ENCODE measurements at regions not wholly inside any gene's neighbourhood (a gene's known extent, or its start where the extent isn't known, plus 50 kb on each side); places are given as distances from the start of the nearest gene placed in this dataset.

DNA sequence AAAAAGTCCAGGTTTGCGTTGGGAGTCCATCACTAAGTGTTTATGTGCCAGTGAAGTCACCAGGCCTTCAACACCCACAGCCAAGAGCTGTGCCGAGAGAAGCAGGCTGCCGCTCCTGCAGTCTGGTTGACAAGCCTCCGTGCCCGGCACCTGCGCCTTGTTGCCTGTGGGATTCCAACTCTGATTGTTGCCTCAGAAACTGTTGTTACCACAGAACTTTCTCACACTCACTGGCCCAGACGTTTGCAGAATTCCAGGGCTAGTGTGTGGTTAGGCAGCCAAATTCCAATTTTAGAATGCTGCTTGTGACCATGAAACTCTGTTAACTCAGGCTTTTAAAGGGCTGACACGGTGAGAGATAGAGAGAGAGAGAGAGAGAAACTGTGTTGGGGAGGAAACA is 119.5 kb upstream of the LIMCH1 start:
- intact Hi-C loops (cut with DNase I) = loop anchor here (5.0 kb wide), 1 partner anchor 36 kb away; no protein-coding TSS in a partner anchor
- DNase-seq = peak; percentile 31 to 94 (median 66)

DNA sequence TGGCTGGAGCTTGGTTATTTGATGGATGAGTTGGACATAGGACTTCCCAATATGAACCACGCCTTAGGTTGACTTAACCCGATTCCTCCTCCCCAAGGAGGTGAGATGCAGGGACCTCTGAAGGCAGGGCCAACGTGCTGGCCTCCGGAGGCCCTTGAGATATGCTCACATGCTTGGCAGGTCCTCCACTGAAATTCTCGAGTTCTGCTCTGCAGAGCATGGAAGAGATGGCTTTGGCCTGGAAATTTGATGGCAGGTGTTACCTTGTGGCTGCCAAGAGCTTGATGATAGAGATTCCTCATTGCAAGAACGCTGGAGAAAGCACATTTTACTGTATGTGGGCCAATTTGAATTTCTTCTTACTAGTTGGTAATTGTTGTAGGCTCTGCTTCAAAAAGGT is 117.4 kb upstream of the LIMCH1 start:
- DNase-seq = peak in 1 of 10 donors; percentile 29
- intact Hi-C loops (cut with DNase I) = no loop called here

DNA sequence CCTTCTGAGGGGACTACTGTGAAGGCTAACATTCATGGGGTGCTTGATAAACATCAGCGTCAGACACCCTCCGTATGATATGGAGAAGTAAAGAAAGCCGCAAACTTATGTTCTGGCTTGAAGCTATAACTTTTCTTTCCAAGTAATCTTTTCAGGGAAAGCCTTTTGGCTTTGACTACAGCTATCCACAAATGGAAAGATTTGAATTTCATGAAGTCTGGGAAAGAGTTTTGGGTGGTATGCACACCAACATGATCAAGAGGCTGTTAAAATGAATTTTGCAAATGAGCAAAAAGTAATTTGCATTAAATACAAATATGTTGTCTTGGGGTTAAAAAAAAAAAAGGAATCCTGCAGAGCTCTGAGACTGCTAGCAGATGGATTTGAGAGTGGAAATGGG is 114.8 kb upstream of the LIMCH1 start:
- DNase-seq = no peak
- intact Hi-C loops (cut with DNase I) = no loop called here

DNA sequence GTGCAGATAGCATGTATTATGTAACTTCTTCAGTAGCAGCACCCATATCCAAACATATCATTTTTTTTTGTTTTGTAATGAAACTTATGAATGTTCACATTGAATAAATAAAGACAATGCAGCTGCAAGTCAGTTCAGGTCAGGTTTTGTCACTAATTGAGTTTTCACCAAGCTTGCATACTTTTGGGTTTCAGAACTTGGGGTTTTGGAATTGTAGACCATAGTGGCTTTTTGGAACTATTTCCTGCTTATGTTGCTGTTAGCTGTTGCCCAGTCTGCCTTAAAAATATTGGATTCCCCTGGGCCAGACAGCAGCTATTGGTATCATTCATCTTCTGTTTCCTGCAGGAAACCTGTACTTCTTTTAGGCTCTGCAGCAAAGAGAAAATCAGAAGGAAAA is 113.4 kb upstream of the LIMCH1 start:
- intact Hi-C loops (cut with DNase I) = no loop called here
- no peak for DNase-seq

DNA sequence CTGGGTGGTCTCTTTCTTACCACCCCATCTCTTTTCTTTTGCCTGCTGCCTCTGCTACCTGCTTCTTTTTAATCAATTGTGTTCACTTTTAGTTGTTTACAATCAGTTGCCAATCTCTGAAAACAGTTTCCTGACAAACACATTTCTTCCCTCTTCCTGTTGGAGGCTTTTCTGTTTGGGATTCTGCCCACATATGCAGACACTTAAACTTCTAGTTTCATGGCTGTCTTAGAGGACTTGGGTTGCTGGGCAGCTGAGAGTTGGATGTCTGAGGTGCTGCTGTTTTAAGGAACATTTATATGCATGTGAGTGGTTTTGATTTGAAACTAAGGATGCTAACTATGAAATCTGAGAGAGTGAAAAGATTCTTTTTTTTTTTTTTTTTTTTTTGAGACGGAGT is 112.3 kb upstream of the LIMCH1 start:
- no peak for DNase-seq
- intact Hi-C loops (cut with DNase I) = no loop called here

DNA sequence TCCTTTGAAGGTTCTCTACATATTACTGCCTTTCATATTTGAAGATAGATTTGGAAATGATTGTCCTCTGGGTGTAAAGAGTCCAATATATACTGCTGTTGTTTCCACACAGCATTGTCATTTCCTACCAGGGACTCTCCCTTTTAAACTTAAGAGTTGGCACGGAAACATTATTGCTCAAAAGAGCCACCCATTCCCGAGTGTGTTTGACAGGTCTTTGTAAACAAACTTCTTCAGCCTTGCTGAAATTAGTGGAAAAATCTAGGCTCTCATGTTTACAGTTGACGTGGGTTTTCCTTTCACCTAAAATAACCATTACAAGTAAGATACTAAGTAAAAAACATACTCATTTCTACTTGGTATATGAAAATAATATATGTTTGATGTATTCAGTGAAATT is 111.4 kb upstream of the LIMCH1 start:
- no peak for DNase-seq
- intact Hi-C loops (cut with DNase I) = no loop called here

DNA sequence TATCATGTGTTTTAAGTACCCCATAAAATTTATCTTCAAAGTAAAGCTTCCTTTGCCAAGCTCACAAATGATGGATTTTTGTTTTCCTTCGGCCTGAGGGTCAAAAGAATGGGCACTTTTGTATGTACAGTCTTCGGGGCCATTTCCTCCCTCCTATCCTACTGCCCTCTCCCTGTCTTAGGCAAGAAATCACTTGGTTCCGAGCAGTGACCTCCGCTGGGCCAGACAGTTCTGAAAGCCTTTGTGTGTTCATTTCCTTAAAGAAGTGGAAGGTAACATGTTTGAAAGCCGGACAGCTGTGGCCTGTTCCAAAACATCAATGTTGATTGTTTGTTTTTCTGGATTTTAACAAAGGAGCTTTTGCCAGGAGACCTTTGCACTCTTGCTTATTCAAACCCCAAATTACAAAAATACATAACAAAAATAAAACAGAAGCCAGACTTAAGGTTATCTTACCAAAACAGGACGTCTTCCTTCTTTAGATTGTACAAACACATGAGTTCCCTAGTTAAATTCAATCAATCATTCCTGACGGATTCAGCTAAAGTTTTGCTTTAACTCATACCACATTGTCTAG is 110.6 kb upstream of the LIMCH1 start:
- no peak for DNase-seq
- intact Hi-C loops (cut with DNase I) = no loop called here

DNA sequence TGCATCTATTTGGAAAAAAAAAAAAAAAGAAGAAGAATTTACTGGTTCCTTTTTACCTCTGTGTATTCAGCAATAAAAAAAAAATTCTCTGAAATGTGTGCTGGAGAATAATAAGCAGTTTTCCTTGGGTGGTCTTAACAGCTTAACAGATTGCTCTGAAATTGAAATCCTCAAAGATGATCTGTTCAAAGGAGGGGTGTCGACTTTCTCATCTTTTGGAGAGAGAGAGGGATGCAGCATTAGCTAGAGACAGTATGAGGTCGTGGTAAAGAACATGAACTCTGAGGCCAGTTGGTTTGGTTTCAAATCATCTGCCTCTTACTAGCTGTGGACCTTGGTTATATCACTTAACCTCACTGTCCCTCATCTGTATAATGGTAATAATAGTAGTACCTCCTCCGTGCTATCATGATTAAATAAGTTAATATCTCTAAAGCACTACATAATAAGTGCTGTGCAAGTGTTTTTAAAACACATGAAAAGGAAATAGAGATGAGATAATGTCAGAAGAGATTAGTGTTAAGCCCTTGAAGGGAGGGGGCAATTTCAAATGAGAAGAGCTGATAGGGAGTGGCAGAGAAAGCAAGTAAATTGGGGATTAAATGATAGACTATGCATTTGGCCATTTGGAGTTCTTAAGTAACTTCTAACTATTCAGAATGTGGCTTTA is 109.9 kb upstream of the LIMCH1 start:
- DNase-seq = no peak
- intact Hi-C loops (cut with DNase I) = no loop called here

DNA sequence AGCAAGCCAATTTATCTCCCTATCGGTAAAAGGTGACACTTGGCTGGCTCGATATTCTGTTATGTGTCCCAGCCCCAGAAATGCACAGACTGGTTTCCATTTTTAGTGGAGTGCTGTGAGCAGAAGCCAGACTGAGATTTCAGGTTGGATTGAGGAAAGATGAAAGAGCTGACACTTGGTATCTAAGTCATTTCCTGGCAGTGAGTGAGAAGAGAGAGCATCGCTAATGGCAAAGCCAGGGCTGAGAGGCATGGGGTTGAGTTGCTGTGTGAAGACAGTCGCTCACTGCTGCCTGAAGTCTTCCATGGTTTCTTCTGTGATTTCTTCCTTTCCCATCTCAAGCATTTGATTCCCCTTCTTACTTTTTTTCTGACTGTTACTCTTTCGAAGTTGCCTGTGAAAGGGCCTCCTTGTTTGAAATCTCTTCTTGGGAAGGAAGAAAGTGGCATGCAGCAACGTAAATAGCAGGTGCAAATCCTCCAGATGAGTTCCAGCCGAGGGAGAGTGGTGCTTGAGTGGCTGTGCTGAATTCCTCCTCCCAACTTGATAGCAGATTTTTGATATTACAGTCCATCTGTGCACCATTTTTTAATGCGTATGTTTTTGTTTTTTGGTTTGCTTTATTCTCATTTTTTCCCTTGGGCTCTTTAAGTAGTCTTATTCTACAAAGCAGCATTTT is 109.2 kb upstream of the LIMCH1 start:
- no peak for DNase-seq
- intact Hi-C loops (cut with DNase I) = no loop called here

DNA sequence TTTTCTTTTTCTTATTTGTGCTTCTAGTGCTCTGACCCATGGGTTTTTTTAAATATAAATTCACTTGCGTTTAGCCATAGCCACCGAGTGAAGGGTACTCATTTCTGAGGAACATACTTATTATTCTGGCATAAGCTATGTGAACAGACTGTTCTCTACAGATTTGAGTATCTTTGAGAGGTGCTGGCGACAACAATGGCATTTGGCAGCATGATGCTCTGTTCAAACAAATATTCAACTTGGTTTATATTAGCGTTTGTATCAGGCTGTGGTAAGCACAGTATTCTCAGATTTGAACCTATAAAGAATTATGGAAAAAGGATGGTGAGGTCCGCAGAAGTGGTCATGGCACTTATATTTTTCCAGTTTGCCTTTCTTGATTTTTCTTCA is 108.7 kb upstream of the LIMCH1 start:
- intact Hi-C loops (cut with DNase I) = no loop called here
- DNase-seq = no peak

DNA sequence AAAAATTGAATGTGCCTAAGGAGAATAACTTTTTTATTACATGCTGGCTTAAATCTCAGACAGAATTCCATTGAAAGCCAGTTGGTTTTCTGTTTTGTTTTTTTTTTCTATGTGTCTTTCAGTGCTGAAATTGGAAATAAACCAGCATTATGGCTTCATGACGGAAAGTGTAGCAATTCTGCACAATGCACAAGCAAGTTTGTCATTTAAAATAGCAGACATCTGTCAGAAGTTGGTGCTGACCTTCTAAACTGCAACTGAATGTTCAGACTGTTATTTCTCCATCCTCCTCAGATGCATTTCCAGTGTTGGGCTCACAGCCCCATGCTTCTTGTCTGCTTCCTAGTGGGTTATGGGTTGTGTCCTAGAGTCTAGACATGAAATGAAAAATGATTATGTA is 107.2 kb upstream of the LIMCH1 start:
- intact Hi-C loops (cut with DNase I) = loop anchor here (5.0 kb wide), 1 partner anchor 68 kb away; no protein-coding TSS in a partner anchor
- DNase-seq = no peak

DNA sequence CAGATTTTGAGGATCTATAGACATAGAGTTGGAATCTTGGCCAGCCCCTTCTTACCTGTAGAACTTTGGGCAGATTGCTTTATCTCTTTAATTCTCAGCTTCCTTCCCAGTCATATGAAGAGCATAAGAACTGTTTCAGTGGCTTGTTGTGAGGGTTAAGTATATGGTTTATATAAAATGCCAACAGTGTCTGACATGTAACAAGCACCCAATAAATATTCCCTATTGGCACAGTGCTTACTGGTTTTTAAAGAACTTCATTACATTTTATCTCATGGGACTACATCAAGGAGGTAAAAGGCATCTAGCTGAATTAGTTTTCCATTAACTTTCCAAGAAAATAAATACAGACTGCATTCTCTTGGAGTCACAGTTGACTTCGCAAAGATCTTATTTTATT is 106.7 kb upstream of the LIMCH1 start:
- intact Hi-C loops (cut with DNase I) = loop anchor here (5.0 kb wide), 1 partner anchor 69 kb away; no protein-coding TSS in a partner anchor
- no peak for DNase-seq

DNA sequence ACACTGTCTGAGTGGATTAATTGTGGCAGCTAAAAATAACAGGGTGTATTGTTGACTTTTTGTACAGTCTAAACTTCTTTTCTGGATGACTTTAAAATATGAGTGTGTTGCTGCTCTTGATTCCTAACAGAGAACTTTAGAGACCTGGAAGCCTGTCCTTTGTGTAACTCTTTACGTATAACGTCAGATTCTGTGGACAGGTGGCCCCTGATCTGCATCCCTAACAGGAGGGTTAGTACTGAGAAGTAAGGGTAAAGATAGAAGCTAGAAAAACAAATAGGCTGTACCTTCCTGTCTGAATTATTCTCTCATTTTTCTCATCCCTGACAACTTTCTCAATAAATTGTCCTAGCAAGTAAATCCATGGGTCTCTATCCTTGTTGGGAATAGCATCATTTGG is 105.7 kb upstream of the LIMCH1 start:
- intact Hi-C loops (cut with DNase I) = loop anchor here (5.0 kb wide), 1 partner anchor 70 kb away; no protein-coding TSS in a partner anchor
- DNase-seq = no peak

DNA sequence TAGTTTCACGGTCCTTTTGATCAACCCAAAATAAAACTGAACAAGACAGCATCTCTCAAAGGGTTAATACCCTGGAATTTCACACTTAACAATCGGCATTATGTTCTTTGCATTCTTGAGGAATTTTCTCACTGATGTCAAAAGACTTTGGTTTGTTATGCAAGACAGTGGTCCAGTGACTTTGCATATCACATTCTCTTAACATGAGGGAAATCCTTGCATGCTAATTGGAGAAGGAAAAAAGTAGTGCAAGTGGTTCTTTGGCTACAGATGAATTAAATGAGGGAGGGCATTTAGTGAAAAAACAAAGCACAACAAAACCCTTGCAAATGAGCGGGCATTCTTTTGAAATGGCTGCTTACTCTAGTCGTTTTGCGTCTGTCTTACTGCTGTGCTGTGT is 105.1 kb upstream of the LIMCH1 start:
- intact Hi-C loops (cut with DNase I) = loop anchor here (5.0 kb wide), 1 partner anchor 71 kb away; no protein-coding TSS in a partner anchor
- no peak for DNase-seq

DNA sequence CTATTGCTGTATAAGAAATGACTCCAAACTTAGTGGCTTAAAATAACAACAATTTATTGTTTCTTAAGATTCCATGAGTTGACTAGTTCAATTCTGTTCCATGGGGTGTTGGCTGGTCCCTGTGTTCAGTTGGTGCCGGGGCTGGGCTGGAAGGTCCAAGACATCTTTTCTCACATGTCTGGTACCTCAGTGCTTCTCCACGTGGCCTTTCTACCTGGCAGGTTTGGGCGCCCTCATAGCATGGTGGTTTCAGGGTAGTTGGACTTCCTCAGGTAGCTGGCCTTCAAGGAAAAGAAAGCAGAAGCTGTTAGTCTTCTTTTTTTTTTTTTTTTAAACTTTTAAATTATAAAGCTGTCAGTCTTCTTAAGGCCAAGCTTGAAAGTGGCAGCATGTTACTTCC is 104.6 kb upstream of the LIMCH1 start:
- intact Hi-C loops (cut with DNase I) = loop anchor here (5.0 kb wide), 1 partner anchor 71 kb away; no protein-coding TSS in a partner anchor

DNA sequence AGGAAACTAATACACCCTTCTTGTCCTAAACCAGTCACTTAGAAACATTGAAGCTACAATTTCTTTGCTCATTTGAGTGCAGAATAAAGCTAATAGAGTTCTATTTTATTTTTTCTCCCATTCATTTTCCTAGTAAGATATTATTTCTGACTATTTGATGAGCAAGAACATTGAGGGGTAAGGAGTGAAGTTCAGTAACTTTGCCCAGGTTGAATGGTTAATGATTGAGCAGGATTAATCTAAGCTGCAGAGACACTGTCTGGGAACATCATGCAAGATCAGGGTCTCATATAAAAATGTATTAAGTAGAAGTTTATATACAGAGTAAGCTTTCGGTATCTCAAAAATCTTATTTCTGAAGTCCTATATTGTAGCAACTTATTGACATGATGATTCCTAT is 102.4 kb upstream of the LIMCH1 start:
- no peak for DNase-seq
- intact Hi-C loops (cut with DNase I) = no loop called here

More for the DNA sequence above, 104.6 kb upstream of the LIMCH1 start:
- no peak for DNase-seq

DNA sequence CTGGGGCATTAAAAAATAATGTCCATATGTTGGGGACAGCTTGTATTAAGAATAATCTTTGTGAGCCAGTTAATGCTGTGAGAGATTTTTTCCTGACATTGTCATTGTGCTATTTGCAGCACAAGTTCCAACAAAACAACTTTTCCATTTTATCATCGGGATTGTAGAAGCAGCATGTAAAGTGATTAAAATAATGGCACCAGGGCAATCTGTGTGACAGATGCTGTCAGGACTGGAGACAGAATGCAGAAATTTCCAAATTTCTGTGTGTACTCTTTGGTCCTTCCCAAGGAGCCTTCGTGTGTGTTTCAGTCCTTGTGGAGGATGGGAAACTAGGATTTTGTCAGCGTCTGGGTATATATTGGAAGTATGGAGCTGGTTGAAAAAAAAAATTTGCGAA is 101.5 kb upstream of the LIMCH1 start:
- intact Hi-C loops (cut with DNase I) = no loop called here
- DNase-seq = no peak

DNA sequence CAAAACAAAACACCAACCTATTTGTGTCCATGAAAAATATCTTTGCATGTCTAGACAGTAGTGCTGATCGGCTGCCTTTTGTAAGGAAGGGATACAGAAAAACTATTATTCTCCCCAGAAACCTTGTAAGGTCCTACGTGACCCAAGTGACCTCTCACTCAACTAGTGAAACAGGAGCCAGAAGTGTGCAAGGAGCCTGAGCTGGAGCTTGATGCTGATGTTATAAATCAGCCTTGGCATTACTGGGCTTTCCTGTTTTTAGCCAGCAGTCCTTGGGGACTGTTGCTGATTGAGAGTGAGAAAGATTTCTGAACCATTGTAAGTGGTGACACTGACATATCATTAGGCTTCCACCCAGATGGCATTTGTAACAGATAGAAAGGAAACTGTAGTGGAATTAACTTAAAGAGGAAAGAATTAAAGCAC is 100.8 kb upstream of the LIMCH1 start:
- intact Hi-C loops (cut with DNase I) = no loop called here
- DNase-seq = no peak

DNA sequence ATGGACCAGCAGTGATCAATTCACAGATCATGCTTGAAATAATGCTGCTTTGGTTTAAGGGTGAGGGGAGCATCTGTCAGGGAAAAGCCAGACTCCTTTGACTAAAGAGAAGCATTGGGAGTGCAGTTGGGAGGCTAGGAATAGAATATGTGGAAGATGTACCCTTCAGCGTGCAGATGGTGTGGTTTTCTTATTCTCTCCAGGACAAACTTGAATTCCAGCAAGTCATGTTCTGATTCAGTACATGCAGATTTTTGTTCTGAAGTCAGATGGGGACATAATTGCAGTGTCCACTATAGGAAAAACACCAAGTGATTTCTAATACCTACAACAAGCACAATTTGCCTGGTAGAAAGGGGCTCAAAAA is 99.0 kb upstream of the LIMCH1 start:
- intact Hi-C loops (cut with DNase I) = no loop called here
- no peak for DNase-seq

DNA sequence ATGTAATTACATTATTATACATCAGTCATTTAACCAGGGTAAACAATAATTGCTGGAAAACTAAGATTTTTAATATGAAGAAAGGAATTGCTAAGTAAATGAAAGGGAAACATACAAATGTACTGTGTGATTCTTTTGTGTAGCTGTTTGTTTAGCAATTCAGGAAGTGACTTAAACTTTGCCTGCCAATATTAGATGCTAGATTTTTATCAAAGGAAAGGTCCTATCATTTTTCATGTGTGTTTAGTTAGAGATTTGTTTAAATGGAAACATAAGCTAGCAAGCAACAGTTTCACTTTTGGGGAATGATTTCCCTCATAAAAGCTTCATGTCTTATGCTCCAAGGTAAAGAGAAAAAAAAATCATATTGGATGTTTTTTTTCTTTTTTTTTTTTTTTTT is 95.1 kb upstream of the LIMCH1 start:
- no peak for DNase-seq

DNA sequence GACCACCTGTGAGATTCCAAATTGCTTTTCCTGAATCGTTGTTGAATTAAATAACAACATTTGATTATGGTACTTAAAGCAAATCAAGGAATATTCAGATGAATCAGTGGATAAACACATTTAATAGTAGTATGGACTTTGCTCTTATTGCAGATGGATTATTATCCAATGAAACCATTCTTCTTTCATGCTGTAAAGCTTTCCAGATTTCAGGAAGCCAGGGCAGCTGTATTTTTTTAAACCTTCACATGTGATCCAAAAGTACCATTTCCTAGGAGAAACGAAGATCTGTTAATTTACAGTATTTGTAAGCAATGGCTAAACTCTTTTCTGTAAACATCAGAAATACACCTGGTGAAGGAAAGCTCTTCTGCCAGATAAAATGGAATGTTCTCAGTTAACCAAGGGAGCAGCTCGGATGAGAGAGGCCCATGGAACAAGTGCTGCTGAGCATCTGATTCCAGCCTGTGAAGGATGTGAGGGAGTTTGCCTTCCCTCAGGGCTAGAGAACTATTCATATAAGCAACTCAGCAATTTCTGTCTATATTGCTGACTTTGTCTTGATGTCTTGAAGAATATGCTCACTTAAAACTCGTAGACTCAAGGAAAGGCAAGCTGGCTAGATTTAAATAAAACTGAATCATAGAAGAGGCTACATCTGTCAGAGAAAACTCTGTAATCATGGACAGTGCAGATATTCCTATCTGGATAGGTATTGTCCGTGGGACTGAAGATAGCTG is 94.4 kb upstream of the LIMCH1 start:
- no peak for DNase-seq
- intact Hi-C loops (cut with DNase I) = no loop called here

More for the DNA sequence above, 95.1 kb upstream of the LIMCH1 start:
- intact Hi-C loops (cut with DNase I) = no loop called here

Measured in posterior cingulate gyrus (tissue), 11 donors.